SJCRH30 (cell line): ENCODE measurements at regions not wholly inside any gene's neighbourhood (a gene's known extent, or its start where the extent isn't known, plus 50 kb on each side); places are given as distances from the start of the nearest gene placed in this dataset.
"Not testable (repeated sequence)": the region's sequence is repeated elsewhere in the genome, so short reads cannot be mapped to it uniquely, and the experiment has no call there.

Experiments
- DNase-seq, 2 experiments: peaks; one replicate each; pipeline ENCODE4 v3.0.0-alpha.2; 2015 to 2020
- H3K27ac ChIP-seq: fragments of 250-450 bp; sonication (Bioruptor Pico); 2 replicates; pipeline ENCODE4 v1.5.1; 2020; ENCODE audit warnings: mild to moderate bottlenecking, moderate library complexity
- H3K27me3 ChIP-seq: fragments of 250-450 bp; sonication (Bioruptor Pico); 2 replicates; pipeline ENCODE4 v1.5.1; 2020; ENCODE audit warnings: mild to moderate bottlenecking, moderate library complexity
- H3K36me3 ChIP-seq: fragments of 250-450 bp; sonication (Bioruptor Pico); 2 replicates; pipeline ENCODE4 v1.5.1; 2020; ENCODE audit warnings: mild to moderate bottlenecking, moderate library complexity
- H3K4me1 ChIP-seq: fragments of 250-450 bp; sonication (Bioruptor Pico); 2 replicates; pipeline ENCODE4 v1.5.1; 2020; ENCODE audit warnings: mild to moderate bottlenecking, moderate library complexity
- H3K4me3 ChIP-seq: fragments of 250-450 bp; sonication (Bioruptor Pico); 2 replicates; pipeline ENCODE4 v1.5.1; 2020; ENCODE audit warnings: mild to moderate bottlenecking, moderate library complexity
- H3K9me3 ChIP-seq: fragments of 250-450 bp; sonication (Bioruptor Pico); replicated peaks from 2 replicates; pipeline ENCODE4 v1.5.1; 2020; ENCODE audit warnings: mild to moderate bottlenecking, moderate library complexity

- no peaks in the 10 kb centered on the region for H3K27me3 ChIP-seq
- no peak overlapping the region for H3K27ac ChIP-seq
- H3K4me1 ChIP-seq = no peaks in the 10 kb centered on the region
- H3K36me3 ChIP-seq = no peaks in the 10 kb centered on the region
- H3K9me3 ChIP-seq = no peaks in the 10 kb centered on the region
- H3K4me3 ChIP-seq = no peak overlapping the region
- no peak for DNase-seq
Measured at GRCh38 chr4:13678186-13678924, 50.8 kb upstream of the BOD1L1 start.

- H3K36me3 ChIP-seq = no peaks in the 10 kb centered on the region
- H3K9me3 ChIP-seq = no peaks in the 10 kb centered on the region; the same call in 1 of the 2 replicates
- no peaks in the 10 kb centered on the region for H3K4me1 ChIP-seq
- DNase-seq = no peak
- no peak overlapping the region for H3K4me3 ChIP-seq
- H3K27ac ChIP-seq = no peak overlapping the region
- H3K27me3 ChIP-seq = no peaks in the 10 kb centered on the region
Measured at GRCh38 chr4:13681570-13681969, 54.0 kb upstream of the BOD1L1 start.

DNA sequence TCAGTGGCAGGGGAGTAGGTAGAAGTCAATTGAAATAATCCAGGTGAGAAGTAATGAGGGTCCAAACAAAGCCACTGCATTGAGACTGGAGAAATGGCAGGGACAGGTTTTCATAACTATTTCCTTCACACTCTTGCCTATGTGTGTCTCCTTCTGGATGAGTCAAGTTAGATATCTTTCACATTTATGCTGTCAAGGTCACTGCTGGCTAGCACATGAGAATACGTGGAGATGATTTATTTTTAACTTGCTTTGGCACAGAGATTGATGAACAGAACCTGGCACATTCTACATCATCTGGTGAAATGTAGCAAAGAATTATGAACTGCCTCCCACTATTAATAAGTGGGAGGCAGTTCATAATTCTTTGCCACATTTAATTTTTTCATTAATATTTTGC, 66.7 kb upstream of the BOD1L1 start:
- H3K4me3 ChIP-seq = no peak overlapping the region
- no peaks in the 10 kb centered on the region for H3K27me3 ChIP-seq
- H3K27ac ChIP-seq = no peak overlapping the region
- DNase-seq = no peak
- H3K36me3 ChIP-seq = no peaks in the 10 kb centered on the region
- no peaks in the 10 kb centered on the region for H3K9me3 ChIP-seq
- no peaks in the 10 kb centered on the region for H3K4me1 ChIP-seq

- no peak for DNase-seq
- no peak overlapping the region for H3K27ac ChIP-seq
- no peaks in the 10 kb centered on the region for H3K36me3 ChIP-seq
- no peaks in the 10 kb centered on the region for H3K27me3 ChIP-seq
- H3K4me3 ChIP-seq = no peak overlapping the region
- no peaks in the 10 kb centered on the region for H3K4me1 ChIP-seq
- H3K9me3 ChIP-seq = no peaks in the 10 kb centered on the region
Measured at GRCh38 chr4:13698296-13698695, 70.8 kb upstream of the BOD1L1 start.

DNA sequence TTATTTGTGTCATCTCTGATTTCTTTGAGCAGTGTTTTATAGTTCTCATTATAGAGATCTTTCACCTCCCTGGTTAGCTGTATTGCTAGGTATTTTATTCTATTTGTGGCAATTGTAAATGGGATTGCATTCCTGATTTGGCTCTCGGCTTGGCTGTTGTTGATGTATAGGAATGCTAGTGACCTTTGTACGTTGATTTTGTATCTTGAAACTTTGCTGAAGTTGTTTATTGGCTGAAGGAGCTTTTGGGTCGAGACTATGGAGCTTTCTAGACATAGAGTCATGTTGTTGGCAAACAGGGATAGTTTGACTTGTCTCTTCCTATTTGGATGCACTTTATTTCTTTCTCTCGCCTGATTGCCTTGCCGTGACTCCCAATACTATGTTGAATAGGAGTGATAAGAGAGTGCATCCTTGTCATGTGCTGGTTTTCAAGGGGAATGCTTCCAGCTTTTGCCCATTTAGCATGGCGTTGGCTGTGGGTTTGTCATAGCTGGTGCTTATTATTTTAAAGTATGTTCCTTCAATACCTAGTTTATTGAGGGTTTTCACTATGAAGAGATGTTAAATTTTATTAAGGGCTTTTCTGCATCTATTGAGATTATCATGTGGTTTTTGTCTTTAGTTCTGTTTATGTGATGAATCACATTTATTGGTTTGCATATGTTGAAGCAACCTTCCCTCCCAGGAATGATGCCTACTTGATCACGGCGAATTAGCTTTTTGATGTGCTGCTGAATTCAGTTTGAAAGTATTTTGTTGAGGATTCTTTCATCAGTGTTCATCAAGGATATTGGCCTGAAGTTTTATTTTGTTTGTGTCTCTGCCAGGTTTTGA, 72.7 kb upstream of the BOD1L1 start:
- Histone ChIP-seq H3K9me3 (no peaks in the 10 kb centered on the region), H3K27me3 (no peaks in the 10 kb centered on the region), H3K4me3 (no peak overlapping the region), H3K4me1 (no peaks in the 10 kb centered on the region), H3K27ac (no peak overlapping the region), H3K36me3 (no peaks in the 10 kb centered on the region)
- no peak for DNase-seq

GRCh38 chr4:13700858-13701140, 73.3 kb upstream of the BOD1L1 start:
- H3K27ac ChIP-seq = not testable (repeated sequence)

GRCh38 chr4:13701937-13702446, 74.5 kb upstream of the BOD1L1 start:
- Histone ChIP-seq H3K4me3 (no peak overlapping the region), H3K9me3 (no peaks in the 10 kb centered on the region), H3K4me1 (no peaks in the 10 kb centered on the region), H3K36me3 (no peaks in the 10 kb centered on the region), H3K27ac (no peak overlapping the region), H3K27me3 (no peaks in the 10 kb centered on the region)
- no peak for DNase-seq

More at GRCh38 chr4:13700858-13701140, 73.3 kb upstream of the BOD1L1 start:
- not testable (repeated sequence) for H3K4me1 ChIP-seq, H3K27me3 ChIP-seq, DNase-seq, H3K4me3 ChIP-seq, H3K9me3 ChIP-seq, H3K36me3 ChIP-seq

DNA sequence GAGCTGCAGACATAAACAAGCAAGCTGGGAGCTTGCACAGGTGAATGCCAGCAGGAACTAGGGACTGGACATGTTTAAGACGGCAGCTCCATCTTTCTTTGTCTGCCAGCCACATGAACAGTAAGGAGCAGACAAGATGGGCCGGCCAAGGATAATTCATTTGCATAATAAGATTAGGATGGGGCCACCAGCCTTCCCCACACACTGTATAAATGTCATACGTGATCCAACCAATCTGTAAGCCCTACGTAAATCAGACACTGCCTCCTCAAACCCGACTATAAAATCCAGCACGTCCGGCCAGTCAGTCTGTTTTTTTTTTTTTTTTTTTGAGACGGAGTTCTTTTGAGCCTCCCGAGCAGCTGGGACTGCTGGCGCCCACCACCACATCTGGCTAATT, 75.6 kb upstream of the BOD1L1 start:
- H3K27me3 ChIP-seq = no peaks in the 10 kb centered on the region
- no peak overlapping the region for H3K27ac ChIP-seq

GRCh38 chr4:13704035-13704434, 76.5 kb upstream of the BOD1L1 start:
- Histone ChIP-seq H3K4me3 (no peak overlapping the region), H3K9me3 (no peaks in the 10 kb centered on the region), H3K36me3 (no peaks in the 10 kb centered on the region), H3K27me3 (no peaks in the 10 kb centered on the region), H3K4me1 (no peaks in the 10 kb centered on the region), H3K27ac (no peak overlapping the region)
- DNase-seq = no peak

More for the DNA sequence above, 75.6 kb upstream of the BOD1L1 start:
- no peaks in the 10 kb centered on the region for H3K4me1 ChIP-seq
- no peaks in the 10 kb centered on the region for H3K9me3 ChIP-seq
- H3K4me3 ChIP-seq = no peak overlapping the region
- no peak for DNase-seq
- H3K36me3 ChIP-seq = no peaks in the 10 kb centered on the region

DNA sequence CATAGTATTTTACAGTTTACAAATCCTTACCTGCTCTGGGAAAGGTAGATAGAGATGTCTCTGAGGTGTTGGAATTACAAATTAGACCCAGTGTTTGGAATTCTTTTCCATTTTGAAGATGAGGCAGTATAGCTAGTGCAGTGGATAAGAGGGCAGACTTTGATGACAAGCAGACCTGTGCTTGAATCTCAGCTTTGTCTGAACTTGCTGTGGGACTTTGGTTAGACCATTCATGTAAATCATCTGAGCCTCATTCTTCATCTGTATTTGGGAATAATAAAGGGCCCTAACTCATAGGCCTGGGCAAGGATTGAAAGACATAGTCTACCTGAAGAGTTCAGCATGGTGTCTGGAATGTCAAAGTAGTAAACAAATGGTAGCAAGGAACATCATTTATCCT, 77.2 kb upstream of the BOD1L1 start:
- Histone ChIP-seq H3K36me3 (no peaks in the 10 kb centered on the region), H3K4me1 (no peaks in the 10 kb centered on the region), H3K27me3 (no peaks in the 10 kb centered on the region), H3K27ac (no peak overlapping the region), H3K9me3 (no peaks in the 10 kb centered on the region), H3K4me3 (no peak overlapping the region)
- DNase-seq = no peak

GRCh38 chr4:13705521-13706041, 78.1 kb upstream of the BOD1L1 start:
- DNase-seq = no peak
- H3K9me3 ChIP-seq = no peaks in the 10 kb centered on the region
- H3K4me3 ChIP-seq = no peak overlapping the region
- no peaks in the 10 kb centered on the region for H3K27me3 ChIP-seq
- H3K36me3 ChIP-seq = no peaks in the 10 kb centered on the region
- no peak overlapping the region for H3K27ac ChIP-seq
- H3K4me1 ChIP-seq = no peaks in the 10 kb centered on the region

DNA sequence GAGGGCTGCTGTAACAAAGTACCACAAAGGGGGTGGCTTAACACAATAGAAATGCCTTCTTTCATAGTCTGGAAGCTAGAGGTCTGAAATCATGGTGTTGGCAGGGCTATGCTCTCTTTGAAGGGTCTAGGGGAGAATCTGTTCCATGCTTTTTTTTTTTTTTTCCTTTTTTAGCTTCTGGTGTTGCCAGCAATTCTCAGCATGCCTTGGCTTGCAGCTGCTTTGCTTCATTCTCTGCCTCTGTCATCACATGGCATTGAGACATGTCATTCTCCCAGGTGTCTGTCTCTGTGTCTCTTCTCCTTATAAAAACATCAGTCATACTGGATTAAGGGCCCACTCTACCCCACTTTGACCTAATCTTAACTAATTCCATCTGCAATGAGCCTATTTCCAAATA, 78.6 kb upstream of the BOD1L1 start:
- Histone ChIP-seq H3K9me3 (no peaks in the 10 kb centered on the region), H3K4me3 (no peak overlapping the region), H3K36me3 (no peaks in the 10 kb centered on the region), H3K4me1 (no peaks in the 10 kb centered on the region), H3K27ac (no peak overlapping the region), H3K27me3 (no peaks in the 10 kb centered on the region)
- no peak for DNase-seq

- no peak for DNase-seq
- Histone ChIP-seq H3K4me1 (no peaks in the 10 kb centered on the region), H3K27me3 (no peaks in the 10 kb centered on the region), H3K36me3 (no peaks in the 10 kb centered on the region), H3K9me3 (no peaks in the 10 kb centered on the region), H3K27ac (no peak overlapping the region), H3K4me3 (no peak overlapping the region)
Measured at GRCh38 chr4:13706716-13707115, 79.2 kb upstream of the BOD1L1 start.

DNA sequence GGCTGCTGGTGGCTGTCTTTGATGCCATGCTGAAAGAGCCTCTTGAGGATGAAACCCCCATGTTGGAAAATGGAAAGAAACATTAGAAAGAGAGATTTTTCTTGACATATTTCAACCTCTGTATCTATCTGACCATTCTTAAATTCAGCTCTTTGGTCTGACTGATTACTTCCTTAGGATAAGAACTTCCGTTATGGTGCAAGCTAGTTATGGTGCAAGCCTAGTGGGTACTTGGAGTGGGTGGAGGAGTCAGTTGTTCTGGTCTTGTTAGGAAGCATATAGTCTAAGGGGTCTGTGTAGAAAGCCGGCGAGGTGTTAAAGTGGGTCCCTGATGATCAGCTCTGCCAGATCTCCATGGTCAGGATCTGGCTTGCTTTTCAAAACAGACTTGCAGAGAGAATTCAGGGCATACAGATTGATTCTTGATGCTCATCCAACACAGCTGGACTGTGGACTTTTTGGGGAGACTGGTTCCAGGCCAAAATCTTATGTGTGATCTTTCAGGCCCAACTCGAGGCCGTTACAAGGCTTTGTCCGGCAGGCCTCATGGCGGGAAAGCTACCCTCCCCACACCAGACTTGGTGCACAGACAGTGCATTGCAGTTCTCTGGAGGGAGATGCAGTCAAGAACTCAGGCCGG, 82.8 kb upstream of the BOD1L1 start:
- Histone ChIP-seq H3K27ac (no peak overlapping the region), H3K4me1 (no peaks in the 10 kb centered on the region), H3K4me3 (no peak overlapping the region), H3K36me3 (no peaks in the 10 kb centered on the region), H3K9me3 (no peaks in the 10 kb centered on the region), H3K27me3 (no peaks in the 10 kb centered on the region)
- DNase-seq = no peak

DNA sequence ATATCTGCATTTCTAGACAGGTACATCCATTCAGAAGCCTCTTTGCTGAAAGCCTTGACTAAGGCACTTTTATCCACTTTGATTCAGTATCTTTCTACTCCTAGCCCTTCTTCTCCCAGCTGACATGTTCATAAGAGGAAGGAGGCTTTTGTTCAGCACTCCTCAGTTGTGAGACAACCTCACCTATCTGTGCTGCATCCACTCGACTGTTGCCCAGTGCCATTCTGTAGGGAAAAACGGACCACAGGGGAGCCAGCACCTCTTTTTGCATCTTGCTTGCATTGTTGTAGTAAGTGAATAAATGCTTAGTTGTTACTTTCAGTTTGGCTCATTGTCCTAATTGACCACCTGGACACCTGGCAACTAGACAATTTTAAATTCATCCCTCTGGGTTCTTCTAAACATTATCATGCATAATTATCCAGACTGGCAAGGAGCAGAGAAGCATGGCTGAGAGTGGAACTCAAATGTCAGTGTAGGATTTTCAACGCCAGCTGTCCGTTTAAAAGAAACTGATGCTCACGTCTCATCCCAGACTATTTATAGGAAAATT, 83.8 kb upstream of the BOD1L1 start:
- no peaks in the 10 kb centered on the region for H3K36me3 ChIP-seq
- H3K4me1 ChIP-seq = no peaks in the 10 kb centered on the region
- H3K27ac ChIP-seq = no peak overlapping the region
- no peaks in the 10 kb centered on the region for H3K27me3 ChIP-seq
- no peak for DNase-seq
- H3K4me3 ChIP-seq = no peak overlapping the region
- no peaks in the 10 kb centered on the region for H3K9me3 ChIP-seq
